Left colon (tissue), 2 donors: ENCODE measurements at regions not wholly inside any gene's neighbourhood (a gene's known extent, or its start where the extent isn't known, plus 50 kb on each side); places are given as distances from the start of the nearest gene placed in this dataset.

Experiments used
- ATAC-seq: fragments of 200-7000 bp; cut with Tn5 transposase; one replicate; pipeline ENCODE4 v1.9.1; 2020; ENCODE audit warnings: mild to moderate bottlenecking, moderate library complexity
- DNase-seq, 2 donors: peaks; one replicate each; pipeline ENCODE4 v3.0.0-alpha.2; 2020
- intact Hi-C, 2 donors: fragments of 100-400 bp; cut with DNase I in 1 of 2; cut with micrococcal nuclease in 1 of 2; formaldehyde crosslinking; loops; one replicate each; pipeline versions ENCODE4 v1.11.2 to v1.14.0; 2022; cut with DNase I, micrococcal nuclease
- donor health status: DM: no; HTN: no; CAD: no.
- donor health status: DM: yes; HTN: yes; CAD: no.

GRCh38 chr18:57299931-57300330 is 52.4 kb upstream of the ST8SIA3 start:
- intact Hi-C loops = no loop called here
- DNase-seq (no peak), ATAC-seq (no peak)

GRCh38 chr18:57301573-57302559 is 50.5 kb upstream of the ST8SIA3 start:
- ATAC-seq = no peak
- intact Hi-C loops = no loop called here
- DNase-seq = no peak
